ENCODE measurements at regions not wholly inside any gene's neighbourhood (a gene's known extent, or its start where the extent isn't known, plus 50 kb on each side); places are given as distances from the start of the nearest gene placed in this dataset.

DNA sequence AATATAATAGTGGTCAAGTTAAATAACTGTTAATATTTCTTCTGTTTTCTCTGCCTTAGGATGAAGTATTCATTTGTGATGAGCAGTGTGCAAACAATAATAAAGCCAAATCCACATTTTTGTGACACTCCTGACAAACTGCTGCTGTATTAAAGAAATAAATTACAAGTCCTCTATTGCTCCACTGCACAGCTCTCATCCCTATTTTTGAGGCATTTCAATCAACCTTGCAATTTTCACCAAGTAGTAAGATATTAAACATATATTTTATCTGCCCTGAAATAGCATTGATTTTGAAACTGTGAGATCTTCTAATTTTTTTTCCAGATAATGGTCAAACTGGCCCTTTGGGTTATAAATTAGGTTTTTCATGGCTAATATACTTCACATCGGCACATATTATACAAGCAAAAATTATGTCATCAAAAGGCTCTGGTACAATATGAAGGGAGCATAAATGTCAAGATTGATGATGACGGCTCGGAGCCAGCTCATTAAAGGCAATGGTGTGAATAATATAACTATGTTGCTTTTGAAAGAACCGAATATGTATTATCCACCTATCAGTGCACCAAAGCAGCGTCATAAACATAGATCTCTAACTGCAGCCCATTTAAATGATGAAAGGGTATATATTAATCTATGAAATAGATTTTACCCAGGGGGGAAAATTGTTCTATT is 764.9 kb downstream of the DNAH5 start:
- no peak for DNase-seq (ENCODE audit: insufficient read length, low spot score)
- TF ChIP-seq, protein P1, sequence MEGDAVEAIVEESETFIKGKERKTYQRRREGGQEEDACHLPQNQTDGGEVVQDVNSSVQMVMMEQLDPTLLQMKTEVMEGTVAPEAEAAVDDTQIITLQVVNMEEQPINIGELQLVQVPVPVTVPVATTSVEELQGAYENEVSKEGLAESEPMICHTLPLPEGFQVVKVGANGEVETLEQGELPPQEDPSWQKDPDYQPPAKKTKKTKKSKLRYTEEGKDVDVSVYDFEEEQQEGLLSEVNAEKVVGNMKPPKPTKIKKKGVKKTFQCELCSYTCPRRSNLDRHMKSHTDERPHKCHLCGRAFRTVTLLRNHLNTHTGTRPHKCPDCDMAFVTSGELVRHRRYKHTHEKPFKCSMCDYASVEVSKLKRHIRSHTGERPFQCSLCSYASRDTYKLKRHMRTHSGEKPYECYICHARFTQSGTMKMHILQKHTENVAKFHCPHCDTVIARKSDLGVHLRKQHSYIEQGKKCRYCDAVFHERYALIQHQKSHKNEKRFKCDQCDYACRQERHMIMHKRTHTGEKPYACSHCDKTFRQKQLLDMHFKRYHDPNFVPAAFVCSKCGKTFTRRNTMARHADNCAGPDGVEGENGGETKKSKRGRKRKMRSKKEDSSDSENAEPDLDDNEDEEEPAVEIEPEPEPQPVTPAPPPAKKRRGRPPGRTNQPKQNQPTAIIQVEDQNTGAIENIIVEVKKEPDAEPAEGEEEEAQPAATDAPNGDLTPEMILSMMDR (IDR thresholded peaks at IDR 0.05; ENCODE audit: insufficient read depth, missing control alignments): no peak
- FAIRE-seq: no peak

DNA sequence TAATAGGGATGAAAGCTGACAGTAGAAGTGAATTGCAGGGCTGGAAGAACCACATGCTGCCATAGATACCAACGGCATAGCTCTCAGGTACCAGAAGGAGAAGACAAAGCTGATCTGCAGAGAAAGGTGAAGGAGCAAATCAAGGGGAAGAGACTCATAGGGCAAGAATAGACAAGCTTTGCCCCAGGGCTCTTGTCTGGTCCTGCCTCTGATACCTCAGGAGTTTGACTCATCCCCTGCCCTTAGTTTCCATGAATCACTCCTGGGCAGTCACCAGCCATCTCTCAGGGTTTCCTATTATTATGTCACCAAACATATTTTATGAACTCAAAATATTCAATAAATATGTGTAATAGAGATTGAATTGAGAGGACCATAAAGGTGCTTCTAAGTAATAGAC is 800.9 kb downstream of the DNAH5 start:
- no peak for FAIRE-seq
- DNase-seq (ENCODE audit: insufficient read length, low spot score): no peak

DNA sequence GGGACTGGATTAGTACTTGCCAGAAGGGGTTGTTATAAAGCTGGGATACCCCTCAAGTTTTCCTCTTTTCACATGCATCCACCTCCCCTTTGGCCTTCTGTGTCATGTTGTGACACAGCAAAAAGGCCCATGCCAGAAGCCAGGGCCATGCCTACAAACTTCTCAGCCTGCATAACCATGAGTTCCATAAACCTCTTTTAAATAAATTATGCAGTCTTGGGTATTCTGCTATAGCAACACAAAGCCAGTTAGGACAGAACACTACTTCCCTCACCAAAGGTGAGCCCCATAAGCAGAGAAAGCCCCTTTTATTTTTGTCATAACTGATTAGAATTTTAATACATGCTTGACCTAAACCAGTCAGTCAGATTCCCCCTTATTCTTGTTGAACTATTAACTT is 801.3 kb downstream of the DNAH5 start:
- TF ChIP-seq, protein P1 (IDR thresholded peaks at IDR 0.05; ENCODE audit: insufficient read depth, missing control alignments): no peak
- no peak for FAIRE-seq

More for the DNA sequence above, 800.9 kb downstream of the DNAH5 start:
- TF ChIP-seq, protein P1 (IDR thresholded peaks at IDR 0.05; ENCODE audit: insufficient read depth, missing control alignments): no peak

DNA sequence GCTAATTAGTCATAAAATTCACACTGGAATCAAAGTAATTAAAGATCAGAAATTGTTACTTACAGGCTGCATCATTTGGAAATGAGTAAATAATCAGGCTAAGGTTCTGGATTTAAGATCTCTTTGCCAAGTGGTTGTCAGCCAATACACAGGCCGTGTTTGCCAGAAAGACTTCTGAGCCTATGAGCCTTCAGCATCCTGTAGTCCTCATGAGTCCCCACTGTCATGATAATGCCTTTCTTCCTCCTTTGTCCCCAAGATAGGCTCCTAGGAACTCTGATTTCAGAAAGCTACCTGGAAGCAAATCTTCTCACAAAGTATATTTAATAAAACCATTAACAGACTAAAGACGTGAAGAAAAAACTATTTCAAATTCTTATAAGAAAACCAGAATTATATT is 810.5 kb downstream of the DNAH5 start:
- TF ChIP-seq, protein P1 (IDR thresholded peaks at IDR 0.05; ENCODE audit: insufficient read depth, missing control alignments): no peak
- no peak for FAIRE-seq
- no peak for DNase-seq (ENCODE audit: insufficient read length, low spot score)

More for the DNA sequence above, 801.3 kb downstream of the DNAH5 start:
- DNase-seq (ENCODE audit: insufficient read length, low spot score): no peak

DNA sequence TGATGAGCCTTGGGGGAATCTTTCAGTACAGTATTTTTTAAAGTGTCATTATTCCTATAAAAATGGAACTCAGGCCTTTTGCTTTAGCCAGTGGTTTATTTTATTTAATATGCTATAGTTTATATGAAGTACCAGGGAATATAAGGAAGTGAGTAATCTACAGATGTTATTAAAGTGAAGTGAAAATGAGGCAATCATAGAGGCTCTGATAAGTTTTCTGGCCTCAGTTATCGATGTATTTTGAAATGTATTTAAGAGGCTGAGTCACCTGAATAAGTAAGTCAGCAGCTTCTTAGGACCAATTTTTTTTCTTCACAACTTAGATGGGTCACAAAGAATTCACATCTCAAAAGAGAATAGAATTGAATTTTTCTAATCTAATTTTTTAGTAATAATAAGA is 829.0 kb downstream of the DNAH5 start:
- DNase-seq (ENCODE audit: insufficient read length, low spot score) (no peak), FAIRE-seq (no peak)
- TF ChIP-seq, protein P1 (IDR thresholded peaks at IDR 0.05; ENCODE audit: insufficient read depth, missing control alignments): no peak

DNA sequence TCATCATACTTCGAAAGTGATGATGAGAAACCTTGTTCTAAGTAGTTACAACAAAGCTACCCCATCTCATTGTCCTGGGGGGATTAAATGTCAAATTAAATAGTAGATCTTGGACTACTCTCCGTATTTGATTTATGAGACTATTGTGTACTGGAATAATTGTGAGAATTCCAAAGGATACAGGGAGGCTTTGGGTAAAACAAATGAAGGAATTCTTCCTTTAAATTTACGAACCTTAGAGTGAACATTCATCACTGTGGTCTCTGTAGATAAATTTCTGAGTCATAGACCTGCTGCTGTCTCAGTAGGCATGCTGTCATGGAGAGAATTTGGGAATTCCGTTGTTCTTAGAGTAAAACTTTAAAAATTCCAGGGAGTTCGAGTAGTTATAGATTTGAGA is 836.2 kb downstream of the DNAH5 start:
- DNase-seq (ENCODE audit: insufficient read length, low spot score) (no peak), FAIRE-seq (no peak)
- TF ChIP-seq, protein P1 (IDR thresholded peaks at IDR 0.05; ENCODE audit: insufficient read depth, missing control alignments): no peak

DNA sequence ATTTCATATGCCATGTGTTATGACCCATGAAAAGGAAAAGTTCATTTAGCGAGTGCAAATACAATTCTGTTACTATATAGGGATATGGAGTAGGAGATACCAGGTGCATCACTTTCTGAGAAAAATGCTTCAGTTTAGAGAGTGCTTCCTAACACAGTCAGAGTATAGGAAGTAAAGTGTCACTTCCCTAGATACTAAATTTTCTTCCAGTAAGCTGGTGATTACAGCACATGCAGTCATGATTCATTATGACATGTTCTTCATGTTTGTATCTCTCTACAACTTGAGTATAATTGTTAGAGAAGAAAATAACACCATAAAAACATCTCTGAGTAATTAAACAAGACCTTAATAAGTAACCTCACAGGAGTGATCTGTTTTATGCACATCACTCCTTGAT is 837.0 kb downstream of the DNAH5 start:
- TF ChIP-seq, protein P1 (IDR thresholded peaks at IDR 0.05; ENCODE audit: insufficient read depth, missing control alignments): no peak
- DNase-seq (ENCODE audit: insufficient read length, low spot score) (no peak), FAIRE-seq (no peak)
